Ramos (cell line): ENCODE measurements at regions not wholly inside any gene's neighbourhood (a gene's known extent, or its start where the extent isn't known, plus 50 kb on each side); places are given as distances from the start of the nearest gene placed in this dataset.

ENCODE experiments used
- in situ Hi-C: fragments of 300-500 bp; cut with MboI; formaldehyde crosslinking; loops from one replicate; pipeline ENCODE4 v1.14.3; 2022; ENCODE audit warnings: low sequenced_read_pairs; ENCODE audit not compliant: unreplicated experiment

- in situ Hi-C loops, result loop anchor here (10.0 kb wide), 1 partner anchor 297 kb away; no protein-coding TSS in a partner anchor
These were observed 105.4 kb downstream of the PERP start for GRCh38 chr6:138001750-138002349.

- in situ Hi-C loops, result loop anchor here (10.0 kb wide), 1 partner anchor 300 kb away; no protein-coding TSS in a partner anchor
These were observed 102.6 kb downstream of the PERP start for GRCh38 chr6:138004430-138005287.

GRCh38 chr6:138005846-138006245, 101.4 kb downstream of the PERP start:
- in situ Hi-C loops, result loop anchor here (10.0 kb wide), 1 partner anchor 301 kb away; no protein-coding TSS in a partner anchor

GRCh38 chr6:138007014-138007472, 100.2 kb downstream of the PERP start:
- in situ Hi-C loops, result loop anchor here (10.0 kb wide), 1 partner anchor 302 kb away; no protein-coding TSS in a partner anchor

- in situ Hi-C loops, result loop anchor here (10.0 kb wide), 1 partner anchor 304 kb away; no protein-coding TSS in a partner anchor
These were observed 98.4 kb downstream of the PERP start for GRCh38 chr6:138008791-138009190.

- in situ Hi-C loops, result no loop called here
These were observed 95.8 kb downstream of the PERP start for GRCh38 chr6:138011413-138011812.

- in situ Hi-C loops, result no loop called here
These were observed 94.5 kb downstream of the PERP start for GRCh38 chr6:138012682-138013081.

GRCh38 chr6:138013959-138014358, 93.3 kb downstream of the PERP start:
- in situ Hi-C loops, result no loop called here

GRCh38 chr6:138017166-138017757, 90.0 kb downstream of the PERP start:
- in situ Hi-C loops, result no loop called here

GRCh38 chr6:138018297-138018696, 88.9 kb downstream of the PERP start:
- in situ Hi-C loops, result no loop called here

GRCh38 chr6:138025528-138025978, 81.7 kb downstream of the PERP start:
- in situ Hi-C loops, result no loop called here

GRCh38 chr6:138026342-138026741, 80.9 kb downstream of the PERP start:
- in situ Hi-C loops, result no loop called here

GRCh38 chr6:138028893-138029292, 78.3 kb downstream of the PERP start:
- in situ Hi-C loops, result no loop called here

GRCh38 chr6:138030872-138031271, 76.3 kb downstream of the PERP start:
- in situ Hi-C loops, result no loop called here

- in situ Hi-C loops, result no loop called here
These were observed 75.8 kb downstream of the PERP start for GRCh38 chr6:138031417-138031816.

- in situ Hi-C loops, result no loop called here
These were observed 75.4 kb downstream of the PERP start for GRCh38 chr6:138031850-138032249.

GRCh38 chr6:138032571-138032970, 74.6 kb downstream of the PERP start:
- in situ Hi-C loops, result no loop called here

GRCh38 chr6:138034229-138034628, 73.0 kb downstream of the PERP start:
- in situ Hi-C loops, result no loop called here

- in situ Hi-C loops, result no loop called here
These were observed 72.1 kb downstream of the PERP start for GRCh38 chr6:138035070-138035469.

- in situ Hi-C loops, result no loop called here
These were observed 71.1 kb downstream of the PERP start for GRCh38 chr6:138036111-138036510.

GRCh38 chr6:138037009-138037504, 70.2 kb downstream of the PERP start:
- in situ Hi-C loops, result no loop called here
